Fibroblast of lung (primary cell): ENCODE measurements at regions not wholly inside any gene's neighbourhood (a gene's known extent, or its start where the extent isn't known, plus 50 kb on each side); places are given as distances from the start of the nearest gene placed in this dataset.

Experiments
- DNase-seq, 2 donors: peaks; one replicate each; pipeline versions ENCODE4 v3.0.0 to v3.0.0-alpha.2; 2010; ENCODE audit warnings: low read depth in 2 of 2
- H2AFZ ChIP-seq: 2 replicates; pipeline ENCODE4 v1.5.1; 2012; ENCODE audit warnings: low read length, control low read depth, inconsistent platforms
- H3K27ac ChIP-seq: 2 replicates; pipeline ENCODE4 v1.5.1; 2011; ENCODE audit warnings: low read length, control low read depth; ENCODE audit not compliant: insufficient read depth
- H3K27me3 ChIP-seq: 2 replicates; pipeline ENCODE4 v1.5.1; 2011; ENCODE audit warnings: mild to moderate bottlenecking, low read length; ENCODE audit not compliant: control insufficient read depth, insufficient read depth
- H3K36me3 ChIP-seq: 2 replicates; pipeline ENCODE4 v1.5.1; 2011; ENCODE audit warnings: low read length; ENCODE audit not compliant: control insufficient read depth, insufficient read depth
- H3K4me1 ChIP-seq: 2 replicates; pipeline ENCODE4 v1.5.1; 2011; ENCODE audit warnings: low read length; ENCODE audit not compliant: control insufficient read depth, insufficient read depth; ENCODE audit errors: extremely low read depth
- H3K4me2 ChIP-seq: 2 replicates; pipeline ENCODE4 v1.5.1; 2011; ENCODE audit warnings: low read length, control low read depth; ENCODE audit not compliant: insufficient read depth; ENCODE audit errors: extremely low read depth
- H3K4me3 ChIP-seq, 4 experiments: fragments of 200-600 bp in 1 of 4; sonication (generic) in 1 of 4; replicated peaks in 1 of 4; 2 replicates each; pipeline ENCODE4 v1.5.1; 2011 to 2016; ENCODE audit warnings: low read length in 4 of 4, low read depth in 3 of 4, mild to moderate bottlenecking in 3 of 4, control low read depth in 2 of 4, inconsistent platforms in 1 of 4, mixed read lengths in 1 of 4; ENCODE audit not compliant: insufficient read depth in 1 of 4; ENCODE audit errors: control extremely low read depth in 1 of 4
- H3K79me2 ChIP-seq: 2 replicates; pipeline ENCODE4 v1.5.1; 2012; ENCODE audit warnings: mild to moderate bottlenecking, low read length, inconsistent platforms; ENCODE audit not compliant: control insufficient read depth, insufficient read depth
- H3K9ac ChIP-seq: 2 replicates; pipeline ENCODE4 v1.5.1; 2011; ENCODE audit warnings: mild to moderate bottlenecking, low read length, control low read depth; ENCODE audit not compliant: insufficient read depth
- H3K9me3 ChIP-seq: 2 replicates; pipeline ENCODE4 v1.5.1; 2012; ENCODE audit warnings: low read depth, low read length; ENCODE audit not compliant: control insufficient read depth, insufficient read depth
- H4K20me1 ChIP-seq: 2 replicates; pipeline ENCODE4 v1.5.1; 2011; ENCODE audit warnings: low read length; ENCODE audit not compliant: control insufficient read depth, insufficient read depth; ENCODE audit errors: extremely low read depth
- EZH2 ChIP-seq: IDR thresholded peaks from 2 replicates; pipeline ENCODE4 v1.5.1; 2012; ENCODE audit warnings: low read length, control low read depth, mild to moderate bottlenecking; ENCODE audit errors: missing control alignments
- TF ChIP-seq, protein P1 (sequence below), 2 donors: IDR thresholded peaks in 1 of 2; conservative IDR thresholded peaks in 1 of 2; 1 replicate in 1 of 2; 2 replicates in 1 of 2; pipeline ENCODE4 v1.5.1; 2011 to 2012; ENCODE audit warnings: low read length in 2 of 2, control low read depth in 1 of 2, inconsistent platforms in 1 of 2, low read depth in 1 of 2, mild to moderate bottlenecking in 1 of 2

DNA sequence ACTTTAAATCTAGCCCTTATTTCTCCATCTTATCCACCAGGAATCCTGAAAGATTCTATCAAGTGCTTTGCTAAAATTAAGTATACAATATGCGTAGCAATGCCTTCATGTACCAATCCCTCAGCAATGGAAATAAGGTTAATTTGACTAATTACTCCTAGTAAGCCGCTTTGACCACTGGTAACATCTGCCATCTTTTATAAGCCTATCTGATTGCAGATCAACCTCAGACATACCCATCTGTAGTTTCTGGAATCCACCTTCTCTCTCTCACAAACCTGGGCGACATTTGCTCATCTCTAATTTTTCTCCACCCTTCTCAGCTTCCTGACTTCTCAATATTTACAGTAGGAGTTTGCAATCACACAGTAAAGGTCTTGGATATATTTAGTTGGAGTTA lies 138.8 kb upstream of the CRHR1 start:
- H3K9me3 ChIP-seq: no peaks in the 10 kb centered on the region
- H3K4me3 ChIP-seq: no peak overlapping the region
- no peak for TF ChIP-seq EZH2
- TF ChIP-seq, protein P1, sequence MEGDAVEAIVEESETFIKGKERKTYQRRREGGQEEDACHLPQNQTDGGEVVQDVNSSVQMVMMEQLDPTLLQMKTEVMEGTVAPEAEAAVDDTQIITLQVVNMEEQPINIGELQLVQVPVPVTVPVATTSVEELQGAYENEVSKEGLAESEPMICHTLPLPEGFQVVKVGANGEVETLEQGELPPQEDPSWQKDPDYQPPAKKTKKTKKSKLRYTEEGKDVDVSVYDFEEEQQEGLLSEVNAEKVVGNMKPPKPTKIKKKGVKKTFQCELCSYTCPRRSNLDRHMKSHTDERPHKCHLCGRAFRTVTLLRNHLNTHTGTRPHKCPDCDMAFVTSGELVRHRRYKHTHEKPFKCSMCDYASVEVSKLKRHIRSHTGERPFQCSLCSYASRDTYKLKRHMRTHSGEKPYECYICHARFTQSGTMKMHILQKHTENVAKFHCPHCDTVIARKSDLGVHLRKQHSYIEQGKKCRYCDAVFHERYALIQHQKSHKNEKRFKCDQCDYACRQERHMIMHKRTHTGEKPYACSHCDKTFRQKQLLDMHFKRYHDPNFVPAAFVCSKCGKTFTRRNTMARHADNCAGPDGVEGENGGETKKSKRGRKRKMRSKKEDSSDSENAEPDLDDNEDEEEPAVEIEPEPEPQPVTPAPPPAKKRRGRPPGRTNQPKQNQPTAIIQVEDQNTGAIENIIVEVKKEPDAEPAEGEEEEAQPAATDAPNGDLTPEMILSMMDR (conservative IDR thresholded peaks at IDR 0.05 in 1 of 2, IDR thresholded peaks at IDR 0.05 in 1 of 2; ENCODE audit: low read depth in 1 of 2, low read length in 2 of 2): no peak
- no peaks in the 10 kb centered on the region for H3K79me2 ChIP-seq
- H3K9ac ChIP-seq: no peak overlapping the region
- DNase-seq: no peak
- H3K4me1 ChIP-seq: no peaks in the 10 kb centered on the region
- H3K27me3 ChIP-seq: peaks cover 3% of the 10 kb centered on the region
- no peak overlapping the region for H2AFZ ChIP-seq
- no peak overlapping the region for H3K27ac ChIP-seq
- no peak overlapping the region for H3K4me2 ChIP-seq
- H4K20me1 ChIP-seq: no peaks in the 10 kb centered on the region
- H3K36me3 ChIP-seq: no peaks in the 10 kb centered on the region

DNA sequence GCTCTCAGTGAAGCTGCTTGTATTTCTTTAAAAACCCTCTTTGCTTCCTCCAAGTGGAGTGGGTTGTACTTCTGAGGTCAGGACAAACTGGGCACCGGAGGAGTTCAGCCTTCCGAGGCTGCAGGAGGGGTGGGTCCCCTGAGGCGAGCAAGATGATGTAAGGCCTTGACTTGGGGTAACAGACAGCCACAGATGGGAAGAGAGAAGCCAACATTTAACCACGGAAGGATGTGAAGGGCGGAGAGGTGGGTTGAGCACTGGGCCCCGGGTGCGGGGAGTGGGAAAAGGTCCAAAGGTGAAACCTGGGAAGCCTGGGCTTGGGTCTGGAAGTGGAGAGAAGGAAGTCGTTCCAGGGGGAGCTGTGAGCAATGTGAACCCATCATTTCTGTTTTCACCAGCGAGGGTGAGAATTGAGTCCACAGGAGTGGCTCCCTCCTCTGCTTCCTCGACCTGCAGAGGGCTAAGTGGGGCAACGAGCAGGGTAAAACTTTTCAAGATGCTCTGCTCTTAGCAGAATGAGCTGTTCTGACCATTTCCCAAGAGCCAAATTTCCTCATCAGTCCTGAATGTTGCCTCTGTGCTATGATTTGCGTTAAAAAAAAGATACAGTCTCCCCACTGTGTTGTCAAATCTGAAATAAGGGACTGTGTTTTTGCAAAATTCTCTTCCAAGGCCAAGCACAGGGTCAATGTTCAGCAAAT lies 137.7 kb upstream of the CRHR1 start:
- DNase-seq: no peak
- H2AFZ ChIP-seq: no peak overlapping the region
- no peaks in the 10 kb centered on the region for H3K4me1 ChIP-seq
- no peak overlapping the region for H3K4me3 ChIP-seq
- H3K27me3 ChIP-seq: peaks cover 3% of the 10 kb centered on the region
- no peaks in the 10 kb centered on the region for H3K36me3 ChIP-seq
- no peaks in the 10 kb centered on the region for H4K20me1 ChIP-seq
- H3K4me2 ChIP-seq: no peak overlapping the region
- TF ChIP-seq, protein P1 (conservative IDR thresholded peaks at IDR 0.05 in 1 of 2, IDR thresholded peaks at IDR 0.05 in 1 of 2; ENCODE audit: low read depth in 1 of 2, low read length in 2 of 2): no peak
- no peak for TF ChIP-seq EZH2
- H3K9ac ChIP-seq: no peak overlapping the region
- H3K9me3 ChIP-seq: no peaks in the 10 kb centered on the region
- H3K27ac ChIP-seq: no peak overlapping the region
- no peaks in the 10 kb centered on the region for H3K79me2 ChIP-seq

DNA sequence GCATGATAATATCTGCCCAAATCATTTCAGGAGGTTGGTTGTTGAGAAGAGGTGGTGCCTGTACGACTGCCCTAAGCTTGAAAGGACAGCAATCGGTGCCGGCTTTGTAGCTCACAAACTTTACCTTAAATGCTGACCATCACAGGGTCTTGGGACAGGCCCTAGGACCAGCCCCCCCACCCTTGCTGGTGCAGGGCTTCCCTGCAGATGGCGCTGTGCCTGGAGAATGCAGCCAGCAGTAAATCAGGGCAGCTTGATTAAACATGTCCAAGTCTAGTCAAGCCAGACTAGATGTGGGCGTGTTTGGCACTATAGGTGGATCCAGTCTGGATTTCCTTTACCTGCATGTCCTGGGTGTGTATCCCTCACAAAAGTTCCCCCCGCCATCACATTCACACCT lies 135.5 kb upstream of the CRHR1 start:
- no peak overlapping the region for H3K4me3 ChIP-seq
- H3K27ac ChIP-seq: no peak overlapping the region
- TF ChIP-seq, protein P1 (conservative IDR thresholded peaks at IDR 0.05 in 1 of 2, IDR thresholded peaks at IDR 0.05 in 1 of 2; ENCODE audit: low read depth in 1 of 2, low read length in 2 of 2): no peak
- no peak for TF ChIP-seq EZH2
- DNase-seq: no peak
- H3K36me3 ChIP-seq: no peaks in the 10 kb centered on the region
- no peaks in the 10 kb centered on the region for H4K20me1 ChIP-seq
- no peak overlapping the region for H3K4me2 ChIP-seq
- H3K9me3 ChIP-seq: no peaks in the 10 kb centered on the region
- no peak overlapping the region for H2AFZ ChIP-seq
- H3K9ac ChIP-seq: no peak overlapping the region
- H3K27me3 ChIP-seq: peaks cover 3% of the 10 kb centered on the region
- no peaks in the 10 kb centered on the region for H3K79me2 ChIP-seq
- no peaks in the 10 kb centered on the region for H3K4me1 ChIP-seq
